HG03135 (cell line): ENCODE measurements at regions not wholly inside any gene's neighbourhood (a gene's known extent, or its start where the extent isn't known, plus 50 kb on each side); places are given as distances from the start of the nearest gene placed in this dataset.

Experiments used
- ATAC-seq: cut with Tn5 transposase; IDR thresholded peaks from one replicate; pipeline ENCODE4 v1.9.1; 2021; ENCODE audit warnings: mild to moderate bottlenecking, moderate library complexity; ENCODE audit not compliant: unreplicated experiment

GRCh38 chr3:88921986-88922385, 185.4 kb upstream of the EPHA3 start:
- no peak for ATAC-seq

GRCh38 chr3:88926221-88926620, 181.2 kb upstream of the EPHA3 start:
- ATAC-seq = no peak

DNA sequence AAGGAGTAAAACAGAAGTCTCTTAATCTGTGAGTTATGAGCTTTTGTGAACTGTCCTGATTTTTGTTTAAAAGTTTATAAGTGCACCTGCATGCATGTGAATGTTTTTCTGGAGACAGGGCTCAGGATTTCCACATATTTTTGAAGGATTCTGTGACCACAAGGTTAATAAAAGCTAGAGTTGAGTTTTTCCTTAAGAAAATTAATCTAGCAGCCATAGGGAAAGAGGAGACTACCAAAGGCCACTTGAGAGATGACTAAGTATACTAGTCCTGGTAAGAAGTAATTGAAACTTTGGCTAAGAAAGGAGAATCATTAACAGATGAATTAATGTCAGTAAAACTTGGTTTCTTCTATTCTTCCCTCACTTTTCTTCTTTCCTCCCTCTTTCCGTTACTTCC, 176.8 kb upstream of the EPHA3 start:
- ATAC-seq = no peak

- ATAC-seq = no peak
Observed at GRCh38 chr3:88936831-88937230, 170.6 kb upstream of the EPHA3 start.

- no peak for ATAC-seq
Observed at GRCh38 chr3:88940296-88940695, 167.1 kb upstream of the EPHA3 start.

DNA sequence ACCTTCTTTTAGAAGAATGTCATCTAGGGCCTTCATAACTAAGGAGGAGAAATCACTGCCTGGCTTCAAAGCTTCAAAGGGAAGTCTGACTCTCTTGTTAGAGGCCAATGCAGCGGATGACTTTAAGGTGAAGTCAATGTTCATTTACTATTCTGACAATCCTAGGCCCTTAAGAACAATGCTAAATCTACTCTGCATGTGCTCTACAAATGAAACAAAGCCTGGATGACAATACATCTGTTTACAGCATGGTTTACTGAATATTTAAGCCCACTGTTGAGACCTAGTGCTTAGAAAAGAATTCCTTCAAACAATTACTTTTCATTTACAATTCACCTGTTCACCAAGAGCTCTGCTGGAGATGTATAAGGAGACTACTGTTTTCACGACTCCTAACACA, 160.4 kb upstream of the EPHA3 start:
- no peak for ATAC-seq

DNA sequence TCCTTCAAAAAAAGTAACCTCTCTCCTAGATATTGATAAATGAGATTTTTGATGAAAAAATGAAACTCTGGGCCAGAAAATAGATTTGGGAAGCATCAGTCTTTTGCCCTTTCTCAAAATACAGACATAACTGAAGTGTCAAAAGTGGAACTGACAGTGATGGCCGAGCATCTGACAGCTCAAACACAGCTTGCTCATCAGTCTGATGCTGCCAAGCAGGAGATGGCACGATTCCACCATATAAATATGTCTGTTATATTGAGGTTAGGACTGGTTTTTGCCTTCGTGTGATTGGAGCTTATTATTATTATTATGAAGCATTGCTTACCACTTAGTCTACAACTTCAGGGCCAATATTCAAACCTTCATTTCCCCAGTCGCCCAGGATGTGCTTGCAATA, 152.6 kb upstream of the EPHA3 start:
- no peak for ATAC-seq

DNA sequence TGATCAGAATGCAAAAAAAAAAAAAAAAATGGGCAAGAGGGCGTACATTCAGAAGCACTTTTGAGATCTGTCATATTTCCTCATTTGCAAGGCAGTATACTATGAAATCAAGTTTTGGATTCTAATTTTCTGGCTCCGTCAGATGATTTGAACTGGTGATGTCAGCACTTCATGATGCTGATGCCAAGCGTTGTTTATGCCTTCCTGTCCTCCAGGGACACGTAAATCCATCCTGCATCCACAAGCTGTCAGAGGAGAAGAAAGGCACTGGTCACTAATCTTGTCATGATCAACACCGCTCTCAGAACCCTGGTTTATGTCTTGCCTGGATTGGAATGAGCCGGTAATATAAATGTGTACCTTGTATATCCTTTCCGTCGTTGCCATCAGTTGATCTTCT, 152.1 kb upstream of the EPHA3 start:
- ATAC-seq = no peak

DNA sequence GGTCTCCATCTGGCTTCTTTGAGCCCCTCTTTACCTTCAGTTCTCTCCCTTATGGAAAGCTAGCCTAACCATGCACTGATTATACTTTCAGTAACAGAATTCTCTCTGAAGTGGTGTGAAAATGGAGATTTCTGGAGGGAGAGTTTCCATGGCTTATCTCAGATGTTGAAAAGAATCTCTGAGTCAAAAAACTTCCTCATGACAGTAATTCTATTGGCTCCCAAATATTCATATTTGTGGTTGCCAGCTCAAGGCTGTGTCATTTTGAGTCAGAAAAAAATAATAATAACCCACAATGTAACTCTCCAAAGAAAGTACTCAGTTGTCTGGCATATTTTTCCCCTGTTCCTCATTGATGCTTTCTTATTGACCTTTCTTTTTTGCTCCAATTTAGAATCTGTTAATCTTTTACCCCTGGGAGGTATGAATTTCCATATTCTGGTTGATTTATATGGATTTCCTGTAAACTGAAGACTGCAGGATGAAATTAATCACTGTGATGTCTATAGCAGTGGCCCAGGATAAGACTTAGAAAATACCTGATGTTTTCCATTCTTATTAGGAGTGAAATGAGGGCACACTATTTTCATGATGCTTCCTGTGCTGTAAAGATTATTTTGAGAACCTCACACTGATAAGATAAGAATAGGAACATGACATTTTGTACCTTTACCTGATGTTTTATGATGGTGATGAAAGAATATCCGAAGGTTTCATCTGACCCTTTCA, 149.5 kb upstream of the EPHA3 start:
- ATAC-seq = no peak

- no peak for ATAC-seq
Observed at GRCh38 chr3:88960019-88960418, 147.4 kb upstream of the EPHA3 start.

DNA sequence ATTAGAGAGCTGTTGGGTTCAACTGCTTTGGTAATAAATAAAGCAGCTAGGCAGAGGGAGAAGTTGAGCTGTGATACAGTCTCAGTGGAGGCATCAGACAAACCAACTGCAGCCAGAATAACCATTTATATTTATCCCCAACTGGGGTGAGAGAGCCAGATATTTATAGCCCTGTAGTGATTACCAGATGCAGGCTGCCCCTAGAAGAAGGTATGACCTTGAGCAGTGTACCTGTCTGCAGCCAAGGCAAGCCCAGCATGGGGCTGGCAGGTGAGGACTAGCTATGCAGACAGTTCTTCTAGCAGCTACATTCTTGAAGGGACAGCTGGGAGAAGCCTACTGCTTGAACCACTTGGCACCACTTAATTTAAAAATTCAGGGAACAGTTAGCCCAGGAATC, 144.4 kb upstream of the EPHA3 start:
- no peak for ATAC-seq

DNA sequence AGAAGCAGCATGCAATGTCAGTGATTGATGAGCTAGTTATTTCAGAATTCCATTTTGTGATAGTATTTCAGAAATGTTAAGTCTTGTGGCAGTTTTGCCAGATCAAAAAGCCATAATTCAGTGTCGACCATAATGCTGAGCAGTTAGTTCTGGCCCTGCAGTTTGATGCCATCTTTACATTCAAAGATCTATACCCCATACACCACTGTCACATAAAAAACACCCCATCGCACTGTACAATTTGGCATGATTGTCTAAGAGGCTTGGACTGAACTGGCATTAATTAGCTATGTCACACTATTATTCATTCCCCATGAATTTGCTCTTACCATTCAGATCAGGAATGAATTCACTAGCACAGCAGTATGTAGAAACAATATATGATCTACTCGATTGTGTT, 127.7 kb upstream of the EPHA3 start:
- no peak for ATAC-seq

DNA sequence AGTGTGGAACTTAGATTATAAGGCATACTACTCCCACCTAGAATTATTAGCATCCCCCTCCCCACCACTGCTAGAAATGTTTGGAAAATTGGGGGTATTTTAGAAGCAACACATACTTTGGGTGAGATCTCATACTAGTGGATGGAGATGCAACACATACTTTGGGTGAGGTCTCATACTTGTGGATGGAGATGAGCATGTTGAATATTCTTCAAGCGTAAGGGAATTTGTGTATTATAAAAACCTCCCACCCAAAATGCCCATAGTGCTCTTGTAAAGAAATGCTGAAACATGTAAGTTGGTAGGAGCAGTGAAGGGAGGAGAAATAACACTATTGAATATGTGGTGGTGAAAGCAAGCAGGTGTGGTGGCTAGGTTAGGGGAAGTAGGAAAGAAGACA, 124.0 kb upstream of the EPHA3 start:
- ATAC-seq = no peak

GRCh38 chr3:88984256-88984655, 123.2 kb upstream of the EPHA3 start:
- ATAC-seq = no peak

DNA sequence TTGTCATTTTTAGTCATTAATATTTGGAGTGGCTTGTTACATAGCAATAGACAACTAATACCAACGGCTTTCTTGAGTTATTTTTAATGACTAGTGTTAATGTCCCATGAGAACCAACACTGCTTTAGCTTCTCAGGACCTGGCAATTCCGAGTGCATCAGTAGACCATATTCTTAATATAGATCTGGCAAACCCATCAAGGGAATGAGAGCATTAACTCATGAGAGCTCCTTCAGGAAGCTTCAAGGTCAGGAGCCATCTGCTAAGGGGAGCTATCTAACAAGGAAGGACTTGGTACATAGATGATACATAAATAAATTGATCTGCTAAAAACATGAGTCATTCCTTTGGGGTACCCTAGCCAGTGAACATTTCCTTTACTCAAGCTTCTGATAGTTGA, 122.6 kb upstream of the EPHA3 start:
- ATAC-seq = no peak

DNA sequence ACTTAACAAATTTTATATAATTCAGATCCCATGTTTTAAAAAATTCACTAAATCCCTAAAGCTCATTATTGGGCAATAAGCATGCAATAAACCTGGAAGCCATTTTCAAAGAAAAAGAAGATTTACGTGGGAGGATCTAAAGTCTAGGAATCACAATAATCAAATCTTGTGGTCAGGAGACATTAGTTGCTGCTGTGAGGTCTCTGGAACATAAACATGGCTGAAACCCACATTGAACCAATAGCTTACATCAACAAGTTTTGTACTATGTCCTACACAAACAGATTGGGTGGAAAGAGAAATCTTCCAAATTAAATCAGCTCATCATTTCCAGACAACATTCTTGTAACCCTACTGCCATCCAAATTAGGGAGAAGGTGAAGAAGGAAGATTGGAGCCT, 121.9 kb upstream of the EPHA3 start:
- no peak for ATAC-seq

DNA sequence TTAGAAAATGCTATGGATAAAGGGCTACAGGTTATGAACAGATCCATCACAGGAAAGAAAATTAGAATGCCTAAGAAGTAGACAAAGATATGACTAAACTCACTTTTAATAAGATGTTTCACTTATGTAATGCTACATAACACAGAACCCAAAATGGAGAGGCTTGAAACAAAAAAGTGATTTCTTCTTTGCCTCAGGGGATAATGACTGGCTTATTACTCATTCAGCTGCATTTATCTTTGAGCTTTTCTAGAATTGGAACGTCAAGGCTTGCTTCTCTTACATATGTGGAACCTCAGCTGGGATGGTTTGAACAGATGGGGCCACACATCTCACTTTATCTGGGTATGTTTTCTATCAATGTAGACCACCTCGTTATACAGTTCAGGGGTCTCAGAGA, 120.6 kb upstream of the EPHA3 start:
- no peak for ATAC-seq

- ATAC-seq = no peak
Observed at GRCh38 chr3:88987776-88988175, 119.6 kb upstream of the EPHA3 start.

DNA sequence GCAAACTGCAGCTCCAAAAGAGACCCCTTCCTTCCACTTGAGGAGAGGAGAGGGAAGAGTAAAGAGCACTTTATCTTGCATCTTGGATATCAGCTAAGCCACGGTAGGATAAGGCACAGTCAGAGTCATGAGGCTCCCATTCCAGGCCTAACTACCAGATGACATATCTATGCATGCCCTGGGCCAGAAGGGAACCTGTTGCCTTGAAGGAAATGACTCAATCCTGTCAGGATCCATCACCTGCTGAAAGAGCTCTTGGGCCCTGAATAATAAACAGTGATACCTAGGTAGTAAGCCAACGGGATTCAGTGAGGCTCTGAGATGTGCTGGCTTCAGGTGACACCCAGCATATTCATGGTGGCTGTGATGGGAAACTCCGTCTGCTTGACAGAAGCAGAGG, 118.5 kb upstream of the EPHA3 start:
- ATAC-seq = no peak

- no peak for ATAC-seq
Observed at GRCh38 chr3:88991496-88991895, 115.9 kb upstream of the EPHA3 start.

DNA sequence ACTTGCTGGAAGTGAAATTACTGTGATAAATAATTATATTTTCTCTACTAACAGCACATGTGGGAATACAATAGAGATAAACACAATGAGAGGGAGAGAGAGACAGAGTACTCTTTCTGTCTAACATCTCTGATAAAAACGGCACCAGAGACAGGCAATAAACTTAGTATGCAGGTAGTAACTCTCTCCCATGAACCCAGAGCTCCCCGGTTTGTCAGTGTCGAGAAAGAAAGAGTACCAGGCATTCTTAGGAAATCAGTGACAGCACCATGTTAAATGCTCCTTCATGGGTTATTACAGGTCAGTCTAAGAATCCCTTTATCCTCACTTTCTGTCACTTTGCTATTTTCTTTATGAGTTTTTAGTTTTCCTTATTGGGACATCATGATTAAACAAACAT, 110.7 kb upstream of the EPHA3 start:
- no peak for ATAC-seq

- no peak for ATAC-seq
Observed at GRCh38 chr3:88997260-88997659, 110.2 kb upstream of the EPHA3 start.

GRCh38 chr3:89000886-89001285, 106.5 kb upstream of the EPHA3 start:
- ATAC-seq = no peak
